NT2/D1 (cell line): ENCODE measurements at regions not wholly inside any gene's neighbourhood (a gene's known extent, or its start where the extent isn't known, plus 50 kb on each side); places are given as distances from the start of the nearest gene placed in this dataset.

Experiments
- YY1 ChIP-seq: IDR thresholded peaks from 2 replicates; pipeline ENCODE4 v1.6.1; 2011; ENCODE audit not compliant: insufficient read length, insufficient read depth
- ZNF274 ChIP-seq: IDR thresholded peaks from 2 replicates; pipeline ENCODE4 v1.6.1; 2011; ENCODE audit warnings: mild to moderate bottlenecking, low read depth, low read length

DNA sequence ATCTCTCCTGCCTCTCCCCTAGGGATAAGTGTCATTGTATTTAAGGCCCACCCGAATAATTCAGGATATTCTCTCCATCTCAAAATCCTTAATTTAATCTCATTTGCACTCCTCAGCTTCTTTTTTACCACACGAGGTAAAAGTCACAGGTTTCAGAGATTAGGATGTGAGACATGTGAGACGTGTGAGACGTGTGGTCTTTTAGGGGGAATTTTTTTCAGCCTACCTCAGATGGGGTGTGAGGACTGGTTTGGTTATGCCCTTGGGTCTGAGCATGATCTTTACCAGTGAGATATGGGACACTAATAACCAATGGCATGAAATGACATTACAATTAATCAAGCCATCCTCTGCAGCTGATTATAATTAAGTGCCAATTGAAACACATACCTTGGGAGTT lies 324.2 kb downstream of the BMP2 start:
- no peak for TF ChIP-seq ZNF274
- TF ChIP-seq YY1, result no peak
